ENCODE measurements at regions not wholly inside any gene's neighbourhood (a gene's known extent, or its start where the extent isn't known, plus 50 kb on each side); places are given as distances from the start of the nearest gene placed in this dataset.
A peak's percentile ranks its signal among the peaks of the same experiment; 100 is the strongest.

GRCh38 chr16:85180827-85181738 is 68.8 kb upstream of the CIBAR2 start:
- DNase-seq (peak; percentile 18 to 68 (median 64)), ATAC-seq (peak; percentile 15 to 29)
- WGBS, result 76% methylated on average over 30 of the region's 30 CpGs
- Histone ChIP-seq H3K27me3 (ENCODE audit: control insufficient read depth, insufficient read depth) (no peaks in the 10 kb centered on the region), H3K4me3 (ENCODE audit: low read length) (no peak overlapping the region), H3K4me1 (ENCODE audit: control insufficient read depth, insufficient read depth, low read length) (peaks cover 5% of the 10 kb centered on the region), H3K27ac (ENCODE audit: low read length) (no peak overlapping the region), H3K9me3 (ENCODE audit: control insufficient read depth, low read length) (no peaks in the 10 kb centered on the region)
- intact Hi-C loops (cut with DNase I), result no loop called here

GRCh38 chr16:85181739-85182129 is 69.5 kb upstream of the CIBAR2 start:
- H3K27ac ChIP-seq (ENCODE audit: low read length), result no peak overlapping the region
- no peaks in the 10 kb centered on the region for H3K27me3 ChIP-seq (ENCODE audit: control insufficient read depth, insufficient read depth)
- WGBS, result 87% methylated on average over 18 of the region's 18 CpGs
- intact Hi-C loops (cut with DNase I), result no loop called here
- ATAC-seq, result peak; percentile 7 to 35
- H3K4me3 ChIP-seq (ENCODE audit: low read length), result no peak overlapping the region
- no peaks in the 10 kb centered on the region for H3K9me3 ChIP-seq (ENCODE audit: control insufficient read depth, low read length)
- H3K4me1 ChIP-seq (ENCODE audit: control insufficient read depth, insufficient read depth, low read length), result peaks cover 2% of the 10 kb centered on the region
- peak; percentile 18 to 52 (median 41) for DNase-seq

- H3K27ac ChIP-seq (ENCODE audit: low read length), result no peak overlapping the region
- H3K4me3 ChIP-seq (ENCODE audit: low read length), result no peak overlapping the region
- H3K9me3 ChIP-seq (ENCODE audit: control insufficient read depth, low read length), result no peaks in the 10 kb centered on the region
- ATAC-seq, result no peak
- intact Hi-C loops (cut with DNase I), result no loop called here
- H3K27me3 ChIP-seq (ENCODE audit: control insufficient read depth, insufficient read depth), result no peaks in the 10 kb centered on the region
- peak in 1 of 3 donors; percentile 49 for DNase-seq
- 96% methylated on average over 11 of the region's 11 CpGs for WGBS
- H3K4me1 ChIP-seq (ENCODE audit: control insufficient read depth, insufficient read depth, low read length), result peaks cover 2% of the 10 kb centered on the region
Observed at GRCh38 chr16:85182286-85182685, 70.0 kb upstream of the CIBAR2 start.

- peaks cover 2% of the 10 kb centered on the region for H3K4me1 ChIP-seq (ENCODE audit: control insufficient read depth, insufficient read depth, low read length)
- H3K4me3 ChIP-seq (ENCODE audit: low read length), result no peak overlapping the region
- no peak overlapping the region for H3K27ac ChIP-seq (ENCODE audit: low read length)
- no peaks in the 10 kb centered on the region for H3K9me3 ChIP-seq (ENCODE audit: control insufficient read depth, low read length)
- WGBS, result 96% methylated on average over 13 of the region's 13 CpGs
- intact Hi-C loops (cut with DNase I), result no loop called here
- ATAC-seq (no peak), DNase-seq (peak; percentile 4 to 44 (median 11))
- H3K27me3 ChIP-seq (ENCODE audit: control insufficient read depth, insufficient read depth), result no peaks in the 10 kb centered on the region
Observed at GRCh38 chr16:85182774-85183173, 70.5 kb upstream of the CIBAR2 start.

- intact Hi-C loops (cut with DNase I), result no loop called here
- peaks cover 2% of the 10 kb centered on the region for H3K4me1 ChIP-seq (ENCODE audit: control insufficient read depth, insufficient read depth, low read length)
- no peaks in the 10 kb centered on the region for H3K9me3 ChIP-seq (ENCODE audit: control insufficient read depth, low read length)
- 95% methylated on average over 5 of the region's 5 CpGs for WGBS
- DNase-seq (peak; percentile 3 to 9 (median 7)), ATAC-seq (no peak)
- no peak overlapping the region for H3K4me3 ChIP-seq (ENCODE audit: low read length)
- no peak overlapping the region for H3K27ac ChIP-seq (ENCODE audit: low read length)
- H3K27me3 ChIP-seq (ENCODE audit: control insufficient read depth, insufficient read depth), result no peaks in the 10 kb centered on the region
Observed at GRCh38 chr16:85183564-85183963, 71.3 kb upstream of the CIBAR2 start.

- Histone ChIP-seq H3K27ac (ENCODE audit: low read length) (no peak overlapping the region), H3K9me3 (ENCODE audit: control insufficient read depth, low read length) (no peaks in the 10 kb centered on the region), H3K4me1 (ENCODE audit: control insufficient read depth, insufficient read depth, low read length) (peaks cover 2% of the 10 kb centered on the region), H3K4me3 (ENCODE audit: low read length) (no peak overlapping the region), H3K27me3 (ENCODE audit: control insufficient read depth, insufficient read depth) (no peaks in the 10 kb centered on the region)
- intact Hi-C loops (cut with DNase I), result no loop called here
- ATAC-seq, result no peak
- DNase-seq, result no peak
Observed at GRCh38 chr16:85184404-85184803, 72.1 kb upstream of the CIBAR2 start.

GRCh38 chr16:85185303-85186100 is 73.2 kb upstream of the CIBAR2 start:
- H3K4me3 ChIP-seq (ENCODE audit: low read length), result no peak overlapping the region
- H3K27me3 ChIP-seq (ENCODE audit: control insufficient read depth, insufficient read depth), result no peaks in the 10 kb centered on the region
- WGBS, result 87% methylated on average over 22 of the region's 22 CpGs
- no peaks in the 10 kb centered on the region for H3K9me3 ChIP-seq (ENCODE audit: control insufficient read depth, low read length)
- intact Hi-C loops (cut with DNase I), result no loop called here
- peak; percentile 15 to 56 (median 37) for DNase-seq
- no peak for ATAC-seq
- H3K4me1 ChIP-seq (ENCODE audit: control insufficient read depth, insufficient read depth, low read length), result peaks cover 2% of the 10 kb centered on the region
- no peak overlapping the region for H3K27ac ChIP-seq (ENCODE audit: low read length)

GRCh38 chr16:85187002-85187401 is 74.7 kb upstream of the CIBAR2 start:
- no peaks in the 10 kb centered on the region for H3K4me1 ChIP-seq (ENCODE audit: control insufficient read depth, insufficient read depth, low read length)

GRCh38 chr16:85187447-85187846 is 75.2 kb upstream of the CIBAR2 start:
- ATAC-seq (peak in 1 of 2 donors; percentile 8), DNase-seq (peak in 2 of 3 donors; percentile 5 to 47)
- H3K4me1 ChIP-seq (ENCODE audit: control insufficient read depth, insufficient read depth, low read length), result peaks cover under 1% of the 10 kb centered on the region
- H3K4me3 ChIP-seq (ENCODE audit: low read length), result no peak overlapping the region
- intact Hi-C loops (cut with DNase I), result no loop called here
- H3K27me3 ChIP-seq (ENCODE audit: control insufficient read depth, insufficient read depth), result no peaks in the 10 kb centered on the region
- H3K27ac ChIP-seq (ENCODE audit: low read length), result peak overlapping the region; percentile 38
- WGBS, result 83% methylated on average over 13 of the region's 13 CpGs
- H3K9me3 ChIP-seq (ENCODE audit: control insufficient read depth, low read length), result no peaks in the 10 kb centered on the region

More at GRCh38 chr16:85187002-85187401, 74.7 kb upstream of the CIBAR2 start:
- Histone ChIP-seq H3K27me3 (ENCODE audit: control insufficient read depth, insufficient read depth) (no peaks in the 10 kb centered on the region), H3K4me3 (ENCODE audit: low read length) (no peak overlapping the region), H3K9me3 (ENCODE audit: control insufficient read depth, low read length) (no peaks in the 10 kb centered on the region), H3K27ac (ENCODE audit: low read length) (peak overlapping the region; percentile 38)
- WGBS, result 54% methylated on average over 13 of the region's 13 CpGs
- peak; percentile 54 to 79 (median 76) for DNase-seq
- intact Hi-C loops (cut with DNase I), result no loop called here
- ATAC-seq, result peak; percentile 81 to 87

- H3K4me3 ChIP-seq (ENCODE audit: low read length), result no peak overlapping the region
- H3K4me1 ChIP-seq (ENCODE audit: control insufficient read depth, insufficient read depth, low read length), result peaks cover 5% of the 10 kb centered on the region
- intact Hi-C loops (cut with DNase I), result no loop called here
- no peaks in the 10 kb centered on the region for H3K27me3 ChIP-seq (ENCODE audit: control insufficient read depth, insufficient read depth)
- peak in 2 of 3 donors; percentile 11 to 59 for DNase-seq
- no peak for ATAC-seq
- no peak overlapping the region for H3K27ac ChIP-seq (ENCODE audit: low read length)
- WGBS, result 93% methylated on average over 12 of the region's 12 CpGs
- no peaks in the 10 kb centered on the region for H3K9me3 ChIP-seq (ENCODE audit: control insufficient read depth, low read length)
Observed at GRCh38 chr16:85187886-85188285, 75.6 kb upstream of the CIBAR2 start.
